Right lobe of liver (tissue), 6 donors: ENCODE measurements at regions not wholly inside any gene's neighbourhood (a gene's known extent, or its start where the extent isn't known, plus 50 kb on each side); places are given as distances from the start of the nearest gene placed in this dataset.

Experiments
- ATAC-seq, 4 donors: fragments of 200-7000 bp; cut with Tn5 transposase; one replicate each; pipeline ENCODE4 v1.9.1; 2020; ENCODE audit warnings: mild to moderate bottlenecking in 4 of 4, moderate library complexity in 4 of 4
- DNase-seq, 3 donors: peaks; one replicate each; pipeline ENCODE4 v3.0.0-alpha.2; 2020
- H3K27ac ChIP-seq, 3 donors: fragments of 200-600 bp; one replicate each; pipeline ENCODE4 v1.8.0; 2022
- H3K27me3 ChIP-seq, 2 donors: fragments of 200-600 bp; one replicate each; pipeline ENCODE4 v1.8.0; 2022
- H3K36me3 ChIP-seq, 4 donors: fragments of 200-600 bp; sonication (generic) in 1 of 4; one replicate each; pipeline versions ENCODE4 v1.5.1 to v1.8.0; 2017 to 2022; ENCODE audit warnings: control low read depth in 1 of 4
- H3K4me1 ChIP-seq, 4 donors: fragments of 200-600 bp; sonication (generic) in 1 of 4; one replicate each; pipeline versions ENCODE4 v1.5.1 to v1.8.0; 2017 to 2022; ENCODE audit warnings: control low read depth in 1 of 4
- H3K4me3 ChIP-seq, 3 donors: fragments of 200-600 bp; one replicate each; pipeline ENCODE4 v1.8.0; 2022
- H3K9me3 ChIP-seq, 4 donors: fragments of 200-600 bp; sonication (generic) in 1 of 4; one replicate each; pipeline versions ENCODE4 v1.5.1 to v1.8.0; 2017 to 2022; ENCODE audit warnings: control low read depth in 1 of 4
- POLR2A ChIP-seq: fragments of 450-650 bp; IDR thresholded peaks from one replicate; pipeline ENCODE4 v1.6.1; 2017; ENCODE audit warnings: antibody characterized with exemption, mild to moderate bottlenecking
- WGBS: methylation state at CpG from one replicate; pipeline ENCODE4 v1.1.6; 2018; ENCODE audit warnings: low coverage, low lambda C conversion rate; ENCODE audit not compliant: insufficient coverage; ENCODE audit errors: missing lambda C conversion rate; 5-methylcytosine and 5-hydroxymethylcytosine counted together
- intact Hi-C, 2 donors: fragments of 100-400 bp; cut with DNase I; formaldehyde crosslinking; loops; one replicate each; pipeline versions ENCODE4 v1.11.2 to v1.14.1; 2022
- TF ChIP-seq, protein P1 (sequence below), 4 donors: fragments of 200-600 bp in 3 of 4; fragments of 450-650 bp in 1 of 4; IDR thresholded peaks; one replicate each; pipeline versions ENCODE4 v1.5.1 to v1.8.0; 2016 to 2022; ENCODE audit warnings: antibody characterized with exemption in 4 of 4, mild to moderate bottlenecking in 2 of 4
- donor health status: DM: no; HTN: yes; CAD: no.
- donor health status: DM: no; HTN: no; CAD: no.
- donor health status: DM: no; HTN: no; CAD: no.
- donor health status: DM: no; HTN: yes; CAD: no.
- donor health status: DM: no; HTN: yes; CAD: no.

DNA sequence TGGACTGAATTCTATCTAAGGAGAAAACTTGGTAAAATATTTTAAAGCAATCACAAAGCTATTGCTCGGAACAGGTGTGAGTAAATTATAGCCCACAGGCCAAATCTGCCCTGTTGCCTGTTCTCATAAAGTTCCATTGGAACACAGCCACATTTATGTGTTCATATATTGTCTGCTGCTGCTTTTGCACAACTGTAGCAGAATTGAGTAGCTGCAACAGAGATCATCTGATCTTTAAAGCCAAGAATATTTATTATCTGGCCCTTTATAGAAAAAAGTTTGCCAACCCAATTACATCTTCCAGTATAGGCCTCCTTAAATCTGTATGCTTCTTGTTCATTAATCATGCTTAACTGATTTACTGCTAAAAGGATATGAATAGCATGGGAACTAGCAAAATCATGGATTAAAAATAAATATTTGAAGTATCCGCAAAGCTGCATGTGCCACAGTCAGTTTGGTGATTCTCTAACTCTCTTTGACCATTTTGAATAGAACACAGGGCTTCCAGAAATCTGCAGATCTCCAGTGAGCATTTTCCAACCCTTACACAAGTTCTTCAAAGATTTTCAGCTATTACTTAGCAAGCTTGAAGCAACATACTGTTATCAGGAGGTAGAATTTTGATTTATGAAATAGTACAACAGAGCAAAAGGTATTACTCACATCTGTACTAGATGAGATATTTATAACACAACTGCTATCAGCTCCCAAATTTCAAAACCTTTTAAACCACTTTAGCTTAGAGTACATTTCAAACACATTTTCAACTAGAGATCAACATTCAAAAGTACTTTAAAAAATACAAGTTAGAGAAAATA, 312.6 kb upstream of the ID4 start:
- no peaks in the 10 kb centered on the region for H3K9me3 ChIP-seq
- intact Hi-C loops, result no loop called here
- 72% methylated on average over 2 of the region's 2 CpGs for WGBS
- no peak for DNase-seq
- H3K36me3 ChIP-seq, result no peaks in the 10 kb centered on the region
- no peaks in the 10 kb centered on the region for H3K27me3 ChIP-seq
- no peak overlapping the region for H3K27ac ChIP-seq
- no peak for ATAC-seq
- no peak overlapping the region for H3K4me3 ChIP-seq
- TF ChIP-seq POLR2A, result no peak
- TF ChIP-seq, protein P1, sequence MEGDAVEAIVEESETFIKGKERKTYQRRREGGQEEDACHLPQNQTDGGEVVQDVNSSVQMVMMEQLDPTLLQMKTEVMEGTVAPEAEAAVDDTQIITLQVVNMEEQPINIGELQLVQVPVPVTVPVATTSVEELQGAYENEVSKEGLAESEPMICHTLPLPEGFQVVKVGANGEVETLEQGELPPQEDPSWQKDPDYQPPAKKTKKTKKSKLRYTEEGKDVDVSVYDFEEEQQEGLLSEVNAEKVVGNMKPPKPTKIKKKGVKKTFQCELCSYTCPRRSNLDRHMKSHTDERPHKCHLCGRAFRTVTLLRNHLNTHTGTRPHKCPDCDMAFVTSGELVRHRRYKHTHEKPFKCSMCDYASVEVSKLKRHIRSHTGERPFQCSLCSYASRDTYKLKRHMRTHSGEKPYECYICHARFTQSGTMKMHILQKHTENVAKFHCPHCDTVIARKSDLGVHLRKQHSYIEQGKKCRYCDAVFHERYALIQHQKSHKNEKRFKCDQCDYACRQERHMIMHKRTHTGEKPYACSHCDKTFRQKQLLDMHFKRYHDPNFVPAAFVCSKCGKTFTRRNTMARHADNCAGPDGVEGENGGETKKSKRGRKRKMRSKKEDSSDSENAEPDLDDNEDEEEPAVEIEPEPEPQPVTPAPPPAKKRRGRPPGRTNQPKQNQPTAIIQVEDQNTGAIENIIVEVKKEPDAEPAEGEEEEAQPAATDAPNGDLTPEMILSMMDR (IDR thresholded peaks at IDR 0.05), result no peak
- H3K4me1 ChIP-seq, result no peaks in the 10 kb centered on the region

DNA sequence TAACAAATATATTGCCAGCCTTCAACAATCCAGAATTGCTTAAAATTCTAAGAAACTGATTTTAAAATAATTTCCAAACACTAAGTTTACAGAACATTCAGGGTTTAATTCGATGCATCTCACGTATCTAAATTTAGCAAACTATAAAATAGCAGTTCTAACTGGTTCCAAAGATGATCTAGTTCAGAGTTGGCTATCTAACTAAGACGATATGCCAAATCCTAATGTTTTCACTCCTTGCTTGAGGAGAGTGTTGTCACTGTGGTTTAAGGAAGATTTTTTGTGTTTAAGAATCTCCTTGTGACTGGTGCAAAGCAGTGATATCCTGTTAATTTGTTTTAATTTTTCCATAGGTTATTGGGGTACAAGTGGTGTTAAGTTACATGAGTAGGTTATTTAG, 311.5 kb upstream of the ID4 start:
- ATAC-seq (no peak), DNase-seq (no peak)
- intact Hi-C loops, result no loop called here
- Histone ChIP-seq H3K27me3 (no peaks in the 10 kb centered on the region), H3K4me1 (no peaks in the 10 kb centered on the region), H3K4me3 (no peak overlapping the region), H3K36me3 (no peaks in the 10 kb centered on the region), H3K27ac (no peak overlapping the region), H3K9me3 (no peaks in the 10 kb centered on the region)
- TF ChIP-seq, protein P1 (IDR thresholded peaks at IDR 0.05), result no peak
- no peak for TF ChIP-seq POLR2A
- WGBS, result 66% methylated on average over 3 of the region's 3 CpGs

DNA sequence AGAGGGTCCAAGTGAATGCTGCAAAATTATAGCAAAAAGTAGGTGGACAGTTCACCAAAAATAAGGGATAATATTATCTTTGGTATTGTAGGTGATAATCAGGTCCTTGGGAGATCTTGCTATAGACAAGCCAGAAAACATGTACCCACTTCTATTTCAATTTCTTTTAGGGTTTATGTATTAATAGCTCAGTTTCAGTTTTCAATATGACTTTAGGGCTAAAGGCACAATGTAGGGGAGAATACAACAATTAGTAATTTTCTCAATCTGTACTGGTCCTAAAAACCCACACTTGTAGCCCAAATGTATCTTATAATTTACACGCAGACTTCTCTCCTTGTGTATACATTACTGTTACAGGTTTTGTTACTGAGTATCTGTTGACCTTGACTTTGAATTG, 307.0 kb upstream of the ID4 start:
- ATAC-seq, result no peak
- Histone ChIP-seq H3K36me3 (no peaks in the 10 kb centered on the region), H3K4me3 (no peak overlapping the region), H3K27ac (no peak overlapping the region), H3K27me3 (no peaks in the 10 kb centered on the region), H3K9me3 (no peaks in the 10 kb centered on the region), H3K4me1 (no peaks in the 10 kb centered on the region)
- TF ChIP-seq, protein P1 (IDR thresholded peaks at IDR 0.05), result no peak
- no peak for TF ChIP-seq POLR2A
- intact Hi-C loops, result no loop called here
- DNase-seq, result no peak
- 77% methylated on average over 1 of the region's 1 CpG for WGBS

DNA sequence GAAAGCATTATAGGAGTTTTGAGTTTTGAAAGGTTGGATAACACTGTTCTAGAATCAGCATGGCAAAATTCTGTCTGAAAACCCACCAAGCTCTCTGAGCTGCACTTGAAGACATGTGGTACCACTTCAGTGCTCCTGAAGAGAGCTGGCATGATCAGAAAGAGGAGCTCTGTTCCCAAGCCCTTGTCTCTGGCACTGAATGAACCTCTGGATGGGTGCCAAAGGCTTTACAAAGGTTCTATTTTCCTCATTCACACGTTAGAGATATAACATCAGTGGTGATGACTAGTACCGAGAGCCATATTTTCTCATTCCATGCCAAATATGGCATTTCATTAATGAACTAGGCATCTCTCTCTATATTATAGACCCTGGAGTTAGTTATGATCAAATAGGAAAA, 301.8 kb upstream of the ID4 start:
- ATAC-seq, result no peak
- DNase-seq, result no peak
- intact Hi-C loops, result no loop called here

More for the DNA sequence above, 301.8 kb upstream of the ID4 start:
- no peak overlapping the region for H3K27ac ChIP-seq
- H3K4me3 ChIP-seq, result no peak overlapping the region
- H3K4me1 ChIP-seq, result no peaks in the 10 kb centered on the region
- no peaks in the 10 kb centered on the region for H3K36me3 ChIP-seq
- no peaks in the 10 kb centered on the region for H3K9me3 ChIP-seq
- no peaks in the 10 kb centered on the region for H3K27me3 ChIP-seq
- TF ChIP-seq POLR2A, result no peak
- TF ChIP-seq, protein P1 (IDR thresholded peaks at IDR 0.05), result no peak
- 42% methylated on average over 2 of the region's 2 CpGs for WGBS
